Stimulated activated CD4-positive, alpha-beta T cell treated with anti-CD3 and anti-CD28 coated beads, Interleukin-15, amount 100 ng/mL, for 1 hour (primary cell): ENCODE measurements at regions not wholly inside any gene's neighbourhood (a gene's known extent, or its start where the extent isn't known, plus 50 kb on each side); places are given as distances from the start of the nearest gene placed in this dataset.

Experiments
- DNase-seq, 2 donors: peaks; one replicate each; pipeline ENCODE4 v3.0.0-alpha.2; 2020; ENCODE audit warnings: low read depth in 1 of 2, low spot score in 1 of 2

DNA sequence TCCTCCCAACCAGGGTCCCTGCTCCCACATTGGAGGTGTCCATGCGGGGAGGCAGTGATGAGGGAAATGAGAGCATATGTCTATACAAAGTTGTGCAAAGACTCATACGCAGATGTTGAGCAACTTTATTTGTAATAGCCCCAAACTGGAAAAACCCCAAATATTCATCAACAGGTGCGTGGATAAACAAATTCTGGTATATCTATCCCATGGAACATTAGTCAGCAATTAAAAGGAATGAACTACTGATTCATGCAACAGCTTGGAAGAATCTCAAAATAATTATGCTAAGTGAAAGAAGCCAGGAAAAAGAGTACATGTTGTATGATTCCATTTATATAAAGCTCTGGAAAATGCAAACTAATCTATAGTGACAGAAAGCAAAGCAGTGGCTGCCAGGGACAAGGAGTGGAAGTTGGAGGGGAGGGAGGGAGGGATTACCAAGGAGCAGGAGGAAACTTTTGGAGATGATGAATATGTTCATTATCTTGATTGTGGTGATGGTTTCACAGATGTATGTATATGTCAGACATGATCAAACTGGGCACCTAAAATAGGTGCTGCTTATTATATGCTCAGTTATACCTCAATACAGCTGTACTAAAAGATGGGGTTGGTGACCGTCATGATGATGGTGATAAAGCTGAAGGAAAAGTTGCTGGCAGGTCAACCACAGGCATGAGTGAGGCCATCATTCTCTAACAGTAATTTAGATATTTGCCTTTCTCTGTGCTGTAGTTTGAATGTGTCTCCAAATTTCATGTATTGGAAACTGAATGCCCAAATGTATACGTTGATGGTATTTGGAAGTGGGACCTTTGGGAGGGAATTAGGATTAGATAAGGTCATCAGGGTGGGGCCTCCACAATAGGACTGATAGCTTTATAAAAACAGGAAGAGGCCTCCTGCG is 270.9 kb downstream of the CYP26B1 start:
- no peak for DNase-seq

DNA sequence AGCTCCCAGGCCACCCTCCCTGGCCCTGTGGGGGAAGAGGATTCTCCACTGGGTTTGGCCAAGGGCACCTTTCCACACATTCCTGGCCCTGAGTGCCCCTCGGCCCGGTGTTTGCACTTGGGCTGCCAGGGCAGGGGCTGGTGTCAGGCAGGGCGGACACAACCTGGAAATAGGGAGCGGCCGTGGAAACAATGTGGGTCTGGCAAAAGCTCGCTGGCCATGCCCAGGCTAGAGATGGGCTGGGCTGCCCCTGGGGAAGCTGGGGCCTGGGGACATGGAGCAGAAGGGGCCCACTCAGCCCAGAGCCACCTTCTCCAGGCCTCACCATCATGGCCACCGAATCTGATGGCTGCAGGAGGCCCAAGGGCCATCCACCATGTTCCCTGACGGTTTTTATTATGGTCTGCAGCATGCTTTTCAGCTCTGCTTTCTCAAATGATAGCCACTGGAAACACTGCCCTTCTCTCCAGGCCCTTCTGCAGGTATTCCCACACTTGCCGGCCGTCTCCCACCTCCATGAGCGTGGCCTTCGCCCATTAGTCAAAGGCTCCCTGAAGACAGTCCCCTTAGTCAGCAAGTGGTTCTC is 275.1 kb downstream of the CYP26B1 start:
- DNase-seq: no peak

- no peak for DNase-seq
These were observed 282.2 kb downstream of the CYP26B1 start for GRCh38 chr2:71865391-71865965.

- DNase-seq: no peak
These were observed 283.6 kb downstream of the CYP26B1 start for GRCh38 chr2:71864085-71864484.

- no peak for DNase-seq
These were observed 284.3 kb downstream of the CYP26B1 start for GRCh38 chr2:71863396-71863795.

GRCh38 chr2:71862921-71863320 is 284.7 kb downstream of the CYP26B1 start:
- no peak for DNase-seq

DNA sequence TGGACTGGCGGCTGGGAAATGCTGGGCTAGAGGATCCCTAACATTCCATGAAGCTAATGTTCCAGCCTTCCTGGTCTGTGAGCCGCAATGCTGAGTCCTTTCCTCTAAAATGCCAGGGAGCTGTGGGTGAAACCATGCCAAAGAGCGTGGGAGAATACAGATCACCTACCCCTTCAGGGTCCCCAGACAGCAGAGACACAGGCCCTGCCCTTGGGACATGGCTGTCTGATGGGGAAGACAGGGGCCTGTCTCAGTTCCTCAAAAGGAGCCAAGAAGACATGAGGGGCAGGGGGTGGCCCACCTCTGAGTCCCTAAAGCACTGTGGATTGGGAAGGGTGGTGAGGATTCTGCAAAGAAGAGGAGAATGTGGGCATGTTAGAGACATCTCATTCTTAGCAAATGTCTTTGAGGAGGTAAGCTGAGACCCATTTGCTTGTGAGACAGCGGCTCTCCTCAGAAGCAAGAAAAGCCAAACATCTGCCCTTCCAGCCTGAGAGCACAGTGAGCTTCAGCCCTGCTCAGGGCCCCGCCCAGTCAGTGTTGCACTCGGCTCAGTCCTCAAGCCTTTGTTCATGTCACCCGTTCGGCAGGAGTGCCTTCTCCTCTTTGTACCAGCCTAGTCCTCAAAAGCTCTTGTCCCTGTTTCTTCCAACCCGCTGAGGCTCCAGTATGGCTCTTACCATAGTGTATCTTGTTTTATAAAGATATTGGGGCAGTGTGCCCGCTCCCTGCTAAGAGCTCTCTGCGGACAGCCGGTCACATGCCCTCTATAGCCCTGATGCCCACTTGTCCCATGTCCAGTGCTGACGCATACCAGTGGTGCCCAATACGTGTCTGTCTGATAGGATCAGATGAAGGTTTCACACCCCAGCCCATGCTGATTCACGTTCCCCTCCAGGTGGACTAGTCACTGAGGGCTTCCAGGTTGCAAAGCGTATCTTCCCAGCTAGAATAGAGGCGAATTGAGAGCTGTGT is 286.2 kb downstream of the CYP26B1 start:
- DNase-seq: no peak

DNA sequence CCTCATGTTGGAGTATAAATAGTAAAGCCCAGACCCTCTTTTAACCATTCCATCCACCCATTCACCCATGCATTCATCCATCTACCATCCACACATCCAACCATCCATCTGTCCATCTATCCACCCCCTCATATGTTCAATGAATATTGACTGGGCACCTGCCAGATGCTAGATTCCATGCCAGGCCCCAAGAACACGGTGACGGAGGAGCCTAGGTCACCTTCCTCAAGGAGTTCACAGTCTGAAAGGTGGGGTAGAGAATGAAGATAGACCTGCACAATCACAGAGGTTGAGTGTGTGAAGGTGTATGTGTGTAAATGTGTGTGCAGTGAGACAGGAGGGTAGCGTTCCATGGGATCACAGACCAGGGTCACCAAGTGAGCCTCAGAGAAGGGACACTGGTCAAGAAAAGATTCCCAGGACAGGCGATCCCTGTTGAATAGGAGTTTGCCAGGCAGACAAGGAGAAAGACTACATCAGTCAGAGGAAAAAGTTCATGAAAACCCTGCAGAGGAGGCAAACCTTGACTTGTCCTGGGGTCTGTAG is 287.2 kb downstream of the CYP26B1 start:
- DNase-seq: no peak

GRCh38 chr2:71859211-71859847 is 288.3 kb downstream of the CYP26B1 start:
- DNase-seq: no peak

DNA sequence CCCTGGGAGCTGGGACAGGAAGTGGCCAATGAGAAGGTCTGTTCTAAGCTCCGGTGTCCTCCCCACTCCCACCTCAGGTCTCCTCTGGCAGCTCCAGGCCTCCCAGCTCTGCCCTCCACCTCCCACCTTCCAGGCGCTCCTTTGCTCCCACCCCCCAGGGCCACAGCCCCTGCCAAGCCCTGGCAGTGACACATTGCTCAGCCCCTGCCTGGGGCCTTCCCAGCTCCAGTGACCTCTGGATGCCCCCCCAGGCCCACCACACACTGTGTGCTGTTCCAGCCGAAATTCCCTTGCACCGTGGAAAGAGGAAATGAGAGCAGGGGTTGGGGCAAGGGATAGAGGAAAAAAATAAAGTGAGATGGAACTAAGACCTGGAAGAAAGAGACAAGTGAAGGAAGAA is 289.6 kb downstream of the CYP26B1 start:
- DNase-seq: no peak

- DNase-seq: no peak
These were observed 290.0 kb downstream of the CYP26B1 start for GRCh38 chr2:71857636-71858035.

DNA sequence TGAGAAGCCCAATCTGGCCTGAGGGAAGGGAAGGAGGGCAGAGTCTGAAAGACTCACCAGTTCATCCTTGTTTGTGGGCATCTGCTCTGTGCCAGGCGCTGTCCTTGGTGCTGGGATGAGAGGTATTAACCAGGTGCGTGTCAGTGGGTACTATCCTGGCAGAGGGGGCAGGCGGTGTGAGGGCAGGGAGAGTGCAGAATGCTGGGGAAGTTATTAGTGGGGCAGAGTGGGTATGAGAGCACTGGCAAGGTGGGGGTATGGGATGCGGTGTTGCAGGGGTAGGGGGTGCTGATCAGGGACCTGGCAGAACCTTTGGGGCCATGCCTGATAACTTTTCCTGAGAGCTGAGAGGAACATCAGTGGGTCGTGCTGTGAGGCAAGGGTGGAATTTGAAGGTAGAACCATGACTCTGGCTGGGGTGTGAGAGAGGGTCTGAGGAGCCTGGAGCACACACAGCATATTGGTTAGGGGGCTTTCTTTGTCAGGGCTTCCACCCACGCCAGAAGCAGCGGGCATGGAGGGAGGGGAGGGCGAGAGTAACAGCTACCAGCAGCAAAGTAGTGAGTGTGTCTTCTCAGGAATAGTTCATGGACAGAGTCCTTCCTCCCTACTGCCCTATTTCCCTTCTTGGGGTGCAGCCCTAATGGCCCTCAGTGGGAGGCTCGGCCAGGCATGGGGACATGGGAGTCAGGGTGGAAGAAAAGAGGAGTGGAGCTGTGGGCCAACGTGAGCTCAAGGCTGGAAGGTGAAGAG is 290.7 kb downstream of the CYP26B1 start:
- no peak for DNase-seq

DNA sequence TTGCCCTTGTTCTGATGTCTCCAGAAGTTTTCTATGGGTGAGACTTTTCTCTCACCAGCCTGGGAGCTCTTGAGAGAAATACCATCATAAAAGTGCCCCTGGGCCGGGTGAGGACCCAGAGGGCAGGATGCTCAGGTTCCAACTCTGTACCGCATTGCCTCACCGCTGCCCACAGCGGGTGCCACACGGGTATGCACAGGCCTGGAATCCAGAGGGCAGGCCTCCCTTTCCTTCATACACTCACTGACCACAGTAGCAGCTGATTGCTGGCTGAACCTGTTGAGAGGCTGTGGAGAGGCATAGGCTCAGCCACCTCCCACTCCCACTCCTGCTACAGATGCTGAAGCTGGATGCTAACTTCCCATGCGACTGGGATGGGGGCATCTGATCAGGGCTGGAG is 293.8 kb downstream of the CYP26B1 start:
- no peak for DNase-seq

- DNase-seq: no peak
These were observed 295.4 kb downstream of the CYP26B1 start for GRCh38 chr2:71852141-71852711.

GRCh38 chr2:71851094-71851750 is 296.4 kb downstream of the CYP26B1 start:
- DNase-seq: no peak

GRCh38 chr2:71850306-71850801 is 297.3 kb downstream of the CYP26B1 start:
- DNase-seq: no peak

DNA sequence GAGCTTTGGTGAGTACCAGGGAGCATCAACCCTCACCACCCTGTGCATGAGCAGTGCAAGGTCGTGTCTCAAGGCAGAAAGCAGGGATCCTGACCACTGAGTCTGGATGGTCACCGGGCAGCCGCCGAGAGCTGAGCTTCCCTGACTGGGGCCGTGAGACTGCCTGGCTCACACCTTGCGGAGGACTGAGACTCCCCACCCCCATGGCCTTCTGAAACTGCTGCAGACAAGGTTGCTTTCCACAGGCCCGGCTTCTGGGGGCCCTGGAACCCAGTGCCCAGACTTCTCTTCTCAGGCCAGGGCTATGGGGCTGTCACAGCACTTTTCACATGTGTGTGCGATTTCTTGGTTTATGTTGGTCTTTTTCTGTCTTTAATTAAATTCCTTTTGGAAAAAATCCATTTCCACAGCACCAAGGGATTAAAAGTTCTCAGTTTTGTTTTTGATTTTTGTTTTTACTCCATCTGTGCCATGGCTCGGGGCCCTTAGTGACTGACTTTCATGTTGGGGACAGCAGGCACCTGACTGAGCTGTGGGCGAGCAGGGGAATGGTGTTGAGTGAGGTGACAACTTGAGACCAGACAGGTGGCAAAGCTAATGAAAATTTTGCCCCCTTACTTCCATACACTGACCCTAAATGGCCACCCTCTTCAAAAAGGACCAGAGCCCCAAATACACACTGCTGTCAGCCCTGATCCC is 297.9 kb downstream of the CYP26B1 start:
- DNase-seq: no peak

GRCh38 chr2:71849111-71849510 is 298.6 kb downstream of the CYP26B1 start:
- no peak for DNase-seq
